GM21717 (cell line): ENCODE measurements at regions not wholly inside any gene's neighbourhood (a gene's known extent, or its start where the extent isn't known, plus 50 kb on each side); places are given as distances from the start of the nearest gene placed in this dataset.
"Not testable (repeated sequence)": the region's sequence is repeated elsewhere in the genome, so short reads cannot be mapped to it uniquely, and the experiment has no call there.

Source experiments
- ATAC-seq: cut with Tn5 transposase; IDR thresholded peaks from one replicate; pipeline ENCODE4 v1.9.1; 2021; ENCODE audit warnings: mild to moderate bottlenecking, moderate library complexity; ENCODE audit not compliant: unreplicated experiment

DNA sequence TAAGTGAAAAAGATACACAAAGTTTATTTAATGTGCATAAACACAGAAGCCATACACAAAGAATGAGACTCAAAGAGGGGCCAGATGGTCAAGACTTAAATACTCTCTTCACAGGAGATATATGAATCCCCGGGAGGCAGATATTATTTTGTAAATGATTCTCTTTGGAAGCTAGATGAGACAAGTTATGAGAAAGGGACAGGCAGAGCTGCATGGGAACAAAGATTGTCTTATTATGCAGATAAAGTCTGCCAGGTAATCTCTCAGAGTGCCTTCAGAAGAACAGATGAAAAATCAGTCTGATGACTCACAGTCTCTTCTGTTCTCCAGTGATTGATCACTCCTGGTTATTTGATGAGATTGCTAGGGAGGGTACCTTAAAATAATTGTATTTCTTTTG, 89.0 kb downstream of the NAF1 start:
- no peak for ATAC-seq

GRCh38 chr4:163072222-163072621, 94.5 kb downstream of the NAF1 start:
- no peak for ATAC-seq

- ATAC-seq: no peak
Observed at GRCh38 chr4:163071308-163071707, 95.4 kb downstream of the NAF1 start.

DNA sequence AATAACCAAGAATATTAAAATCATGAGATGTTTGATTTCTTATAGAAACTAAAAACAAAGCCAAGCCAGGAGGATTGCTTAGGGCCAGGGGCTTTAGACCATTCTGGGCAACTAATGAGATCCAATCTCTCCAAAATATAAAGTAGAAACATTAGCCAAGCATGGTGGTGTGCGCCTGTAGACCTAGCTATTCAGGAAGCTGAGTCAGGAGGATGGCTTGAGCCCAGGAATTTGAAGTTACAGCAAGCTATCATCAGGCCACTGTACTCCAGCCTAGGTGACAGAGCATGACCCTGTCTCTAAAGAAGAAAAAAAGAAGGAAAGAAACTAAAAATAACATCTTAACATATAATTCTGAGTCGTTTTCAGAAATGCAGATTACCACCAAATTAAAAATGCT, 96.7 kb downstream of the NAF1 start:
- ATAC-seq: no peak

DNA sequence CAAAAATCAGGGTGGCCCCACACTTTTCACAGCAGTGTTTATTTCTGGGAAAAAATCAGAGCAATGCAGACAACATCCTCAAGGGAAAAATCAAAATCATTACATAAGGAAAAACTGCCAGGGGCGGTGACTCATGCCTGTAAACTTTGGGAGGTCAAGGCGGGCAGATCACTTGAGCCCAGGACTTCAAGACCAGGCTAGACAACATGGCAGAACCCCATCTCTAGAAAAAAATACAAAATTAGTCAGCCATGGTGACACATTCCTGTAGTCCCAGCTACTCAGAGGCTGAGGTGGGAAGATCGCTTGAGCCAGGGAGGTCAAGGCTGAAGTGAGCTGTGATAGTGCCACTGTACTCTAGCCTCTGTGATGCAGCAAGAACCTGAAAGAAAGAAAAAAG, 102.8 kb downstream of the NAF1 start:
- ATAC-seq: no peak

DNA sequence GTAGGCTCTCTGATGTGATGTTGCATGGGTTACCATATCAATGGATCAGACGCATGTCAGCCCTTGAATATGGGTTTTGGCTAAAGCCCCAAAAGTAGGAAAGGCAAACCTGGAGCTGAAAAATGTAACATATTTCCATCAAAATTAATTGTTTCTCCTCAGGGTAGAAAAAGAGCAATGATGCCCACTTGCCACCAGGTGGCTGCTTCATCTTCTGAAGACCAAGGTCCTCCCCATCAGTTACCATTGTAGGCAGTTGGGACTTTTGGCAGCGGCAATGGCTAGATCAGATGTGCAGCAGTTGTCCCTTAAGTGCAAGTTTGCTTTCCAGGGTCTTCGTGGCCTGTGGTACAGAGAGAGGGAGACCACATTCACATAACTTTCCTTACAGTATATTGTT, 118.2 kb downstream of the NAF1 start:
- ATAC-seq: peak; percentile 83

GRCh38 chr4:163042306-163042705, 124.4 kb downstream of the NAF1 start:
- no peak for ATAC-seq

DNA sequence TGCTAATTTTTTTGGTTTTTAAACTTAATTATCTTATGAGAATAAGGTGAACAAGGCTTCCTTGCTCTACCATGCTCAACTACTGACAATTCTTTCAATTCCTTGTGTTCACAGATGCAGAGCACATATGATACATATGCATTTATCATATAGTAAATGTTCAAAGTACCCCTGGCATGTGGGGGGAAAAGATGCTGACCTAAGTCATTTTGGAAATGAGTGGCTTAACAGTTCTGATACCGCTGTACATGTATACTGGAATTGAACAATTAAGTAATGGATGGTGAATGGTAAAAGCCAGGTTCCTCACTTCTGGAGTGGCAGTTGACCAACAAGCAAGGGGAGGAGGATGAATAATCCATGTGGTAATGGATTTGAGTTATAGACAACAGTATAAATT, 149.6 kb downstream of the NAF1 start:
- ATAC-seq: no peak

GRCh38 chr4:163012816-163013215, 153.9 kb downstream of the NAF1 start:
- no peak for ATAC-seq

DNA sequence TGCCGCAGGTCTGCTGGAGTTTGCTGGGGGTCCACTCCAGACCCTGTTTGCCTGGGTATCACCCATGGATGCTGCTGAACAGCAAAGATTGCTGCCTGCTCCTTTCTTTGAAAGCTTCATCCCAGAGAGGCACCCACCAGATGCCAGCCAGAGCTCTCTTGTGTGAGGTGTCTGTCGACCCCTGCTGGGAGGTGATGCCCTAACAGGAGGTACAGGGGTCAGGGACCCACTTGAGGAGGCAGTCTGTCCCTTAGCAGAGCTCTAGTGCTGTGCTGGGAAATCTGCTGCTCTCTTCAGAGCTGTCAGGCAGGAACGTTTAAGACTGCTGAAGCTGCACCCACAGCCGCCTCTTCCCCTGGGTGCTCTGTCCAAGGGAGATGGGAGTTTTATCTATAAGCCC, 162.7 kb downstream of the NAF1 start:
- ATAC-seq: no peak

DNA sequence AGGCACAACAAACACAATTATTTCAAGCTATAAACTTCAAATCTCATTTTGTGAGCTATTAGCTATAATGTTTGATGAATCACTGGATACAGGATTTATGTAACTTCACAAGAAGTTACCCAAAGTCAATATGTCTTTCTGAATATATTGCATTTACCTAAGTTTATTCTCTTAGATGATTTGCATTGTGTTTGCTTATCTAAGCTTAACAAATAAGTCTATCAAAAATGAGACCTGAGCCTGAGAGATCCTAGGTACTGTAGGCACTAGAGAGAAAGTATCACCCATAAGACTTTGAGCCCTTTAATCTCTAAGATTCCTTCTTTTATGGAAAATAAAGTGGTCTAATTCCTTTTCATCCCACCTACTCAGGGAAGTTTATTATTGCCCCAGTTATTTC, 178.2 kb downstream of the NAF1 start:
- no peak for ATAC-seq

- ATAC-seq: no peak
Observed at GRCh38 chr4:162985131-162985530, 181.6 kb downstream of the NAF1 start.

GRCh38 chr4:162984621-162985020, 182.1 kb downstream of the NAF1 start:
- ATAC-seq: no peak

DNA sequence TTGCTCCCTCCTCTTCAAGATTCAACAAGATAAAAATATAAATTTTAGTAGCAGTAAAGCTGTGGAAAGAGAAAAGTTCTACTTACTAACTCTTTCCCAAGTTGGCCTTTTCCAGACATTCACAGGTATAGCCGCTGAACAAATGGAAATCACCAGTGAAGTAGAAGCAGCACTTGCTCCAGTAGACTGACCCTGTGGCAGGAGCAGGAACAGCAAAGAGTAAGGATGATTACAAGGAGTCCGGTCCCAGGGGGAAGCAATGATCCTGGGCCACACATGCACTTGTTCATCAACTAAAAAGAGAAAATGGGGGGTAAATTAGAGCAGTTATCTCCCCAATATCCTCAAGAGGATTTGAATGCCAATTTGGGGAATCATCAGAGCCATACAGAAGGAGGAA, 184.9 kb downstream of the NAF1 start:
- ATAC-seq: no peak

- no peak for ATAC-seq
Observed at GRCh38 chr4:162978398-162978797, 188.3 kb downstream of the NAF1 start.

DNA sequence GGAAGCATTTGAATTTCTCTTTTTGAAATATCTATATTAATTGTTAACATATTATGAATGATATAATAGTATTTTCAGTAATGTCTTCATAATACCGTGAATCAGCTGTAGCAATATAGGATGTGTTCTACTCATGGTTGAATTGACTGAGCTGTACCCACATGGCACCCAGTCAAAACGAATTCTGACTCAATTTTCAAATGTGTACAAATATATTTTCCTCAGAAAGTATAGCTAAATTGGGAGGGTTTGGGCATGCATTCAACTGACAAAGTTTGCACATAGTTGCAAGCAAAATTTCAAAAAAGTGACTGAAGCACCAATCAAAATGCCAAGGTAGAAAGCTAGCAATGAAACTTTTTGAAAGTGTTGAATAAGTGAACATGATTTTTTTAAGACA, 188.9 kb downstream of the NAF1 start:
- ATAC-seq: no peak

DNA sequence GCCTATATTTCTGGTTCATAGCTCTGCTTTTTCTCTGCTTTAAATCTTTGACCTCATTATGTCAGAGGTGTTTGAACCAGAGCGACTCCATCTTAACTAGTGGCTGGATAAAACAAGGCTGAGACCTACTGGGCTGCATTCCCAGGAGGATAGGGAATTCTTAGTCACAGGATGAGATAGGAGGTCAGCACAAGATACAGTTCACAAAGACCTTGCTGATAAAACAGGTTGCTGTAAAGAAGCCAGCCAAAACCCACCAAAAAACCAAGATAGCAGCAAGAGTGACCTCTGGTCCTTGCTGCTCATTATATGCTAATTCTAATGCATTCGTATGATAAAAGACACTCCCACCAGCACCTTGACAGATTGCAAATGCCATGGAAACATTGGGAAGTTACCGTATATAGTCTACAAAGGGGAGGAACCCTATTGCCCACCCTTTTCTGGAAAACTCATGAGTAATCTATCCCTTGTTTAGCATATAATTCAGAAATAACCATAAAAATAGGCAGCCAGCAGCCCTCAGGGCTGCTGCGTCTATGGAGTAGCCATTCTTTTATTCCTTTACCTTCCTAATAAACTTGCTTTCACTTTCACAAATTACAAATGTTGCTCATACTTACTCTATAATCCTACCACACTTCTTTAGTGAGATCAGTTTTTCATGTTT, 193.9 kb downstream of the NAF1 start:
- ATAC-seq: no peak

GRCh38 chr4:162969194-162969593, 197.5 kb downstream of the NAF1 start:
- ATAC-seq: no peak

- ATAC-seq: not testable (repeated sequence)
Observed at GRCh38 chr4:162965978-162966377, 200.7 kb downstream of the NAF1 start.

- no peak for ATAC-seq
Observed at GRCh38 chr4:162959046-162959445, 207.6 kb downstream of the NAF1 start.

DNA sequence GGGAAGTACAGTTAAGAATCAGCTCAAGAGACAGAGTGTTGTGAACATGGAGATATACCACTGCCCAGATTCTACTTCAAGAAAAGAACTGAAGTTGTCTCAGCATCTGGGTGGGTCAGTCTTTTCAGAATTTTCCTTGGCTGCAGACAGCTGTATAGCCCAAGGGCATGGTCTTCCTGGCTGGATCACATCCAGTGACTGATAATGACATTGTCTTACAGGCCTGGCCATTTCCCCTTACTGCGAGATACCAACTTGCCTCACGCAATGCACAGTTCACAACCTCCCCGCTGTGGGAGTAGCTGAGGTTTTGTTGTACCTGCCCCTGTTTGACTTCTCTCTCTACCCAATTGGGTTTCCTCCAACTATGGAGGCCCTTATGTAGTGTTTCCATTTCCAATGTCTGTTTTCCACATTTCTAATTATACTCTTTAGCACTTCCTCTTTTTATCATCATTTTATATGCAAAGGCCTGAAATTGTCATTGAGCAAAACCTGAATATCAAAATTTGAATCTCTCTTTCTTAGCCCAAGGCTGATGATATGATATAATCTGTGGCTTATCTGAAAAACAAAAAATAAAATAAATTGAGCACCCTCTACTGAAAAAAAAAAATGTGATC, 209.1 kb downstream of the NAF1 start:
- no peak for ATAC-seq

GRCh38 chr4:162954976-162955375, 211.7 kb downstream of the NAF1 start:
- no peak for ATAC-seq

DNA sequence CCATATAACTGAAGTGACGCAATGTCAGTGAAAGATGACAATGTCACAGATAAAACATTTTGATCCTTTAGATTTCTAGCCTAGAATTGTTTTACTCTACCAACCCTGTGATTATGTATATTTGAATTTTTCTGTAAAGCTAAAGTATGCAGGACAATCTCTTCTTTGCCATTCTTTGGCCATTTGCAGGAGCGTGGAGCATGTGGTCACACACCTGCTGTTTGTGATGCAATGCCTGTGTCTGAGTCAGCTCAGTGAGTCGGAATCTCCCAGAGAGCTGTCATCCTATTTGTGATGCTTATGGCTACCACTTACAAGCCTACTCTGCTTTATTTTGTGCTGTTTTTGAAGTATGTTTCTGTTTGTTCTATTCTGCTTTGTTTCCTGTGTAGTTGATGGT, 214.5 kb downstream of the NAF1 start:
- ATAC-seq: no peak
